ENCODE measurements at regions not wholly inside any gene's neighbourhood (a gene's known extent, or its start where the extent isn't known, plus 50 kb on each side); places are given as distances from the start of the nearest gene placed in this dataset.
"Not testable (repeated sequence)": the region's sequence is repeated elsewhere in the genome, so short reads cannot be mapped to it uniquely, and the experiment has no call there.

GRCh38 chr15:84094720-84095119 is 140.9 kb upstream of the GOLGA6L4 start:
- DNase-seq (ENCODE audit: low spot score) = not testable (repeated sequence)

GRCh38 chr15:84097053-84097452 is 138.5 kb upstream of the GOLGA6L4 start:
- not testable (repeated sequence) for DNase-seq (ENCODE audit: low spot score)

GRCh38 chr15:84098604-84099003 is 137.0 kb upstream of the GOLGA6L4 start:
- no peak for DNase-seq (ENCODE audit: low spot score)

- DNase-seq (ENCODE audit: low spot score) = no peak
These were observed 136.4 kb upstream of the GOLGA6L4 start for GRCh38 chr15:84099181-84099580.

- no peak for DNase-seq (ENCODE audit: low spot score)
These were observed 132.2 kb upstream of the GOLGA6L4 start for GRCh38 chr15:84103345-84103744.

- no peak for DNase-seq (ENCODE audit: low spot score)
These were observed 130.7 kb upstream of the GOLGA6L4 start for GRCh38 chr15:84104853-84105252.

- DNase-seq (ENCODE audit: low spot score) = no peak
These were observed 126.8 kb upstream of the GOLGA6L4 start for GRCh38 chr15:84108728-84109127.

GRCh38 chr15:84111575-84111974 is 124.0 kb upstream of the GOLGA6L4 start:
- DNase-seq (ENCODE audit: low spot score) = no peak

- DNase-seq (ENCODE audit: low spot score) = no peak
These were observed 123.5 kb upstream of the GOLGA6L4 start for GRCh38 chr15:84112025-84112424.

GRCh38 chr15:84113919-84114318 is 121.7 kb upstream of the GOLGA6L4 start:
- no peak for DNase-seq (ENCODE audit: low spot score)

GRCh38 chr15:84114680-84115079 is 120.9 kb upstream of the GOLGA6L4 start:
- not testable (repeated sequence) for DNase-seq (ENCODE audit: low spot score)

- not testable (repeated sequence) for DNase-seq (ENCODE audit: low spot score)
These were observed 116.2 kb upstream of the GOLGA6L4 start for GRCh38 chr15:84119351-84119750.

- not testable (repeated sequence) for DNase-seq (ENCODE audit: low spot score)
These were observed 114.7 kb upstream of the GOLGA6L4 start for GRCh38 chr15:84120903-84121302.

- DNase-seq (ENCODE audit: low spot score) = not testable (repeated sequence)
These were observed 106.9 kb upstream of the GOLGA6L4 start for GRCh38 chr15:84128706-84129105.

GRCh38 chr15:84130098-84130831 is 105.3 kb upstream of the GOLGA6L4 start:
- DNase-seq (ENCODE audit: low spot score) = not testable (repeated sequence)

GRCh38 chr15:84135931-84136456 is 99.6 kb upstream of the GOLGA6L4 start:
- not testable (repeated sequence) for DNase-seq (ENCODE audit: low spot score)

GRCh38 chr15:84142888-84143337 is 92.7 kb upstream of the GOLGA6L4 start:
- DNase-seq (ENCODE audit: low spot score) = peak; percentile 81

- no peak for DNase-seq (ENCODE audit: low spot score)
These were observed 91.7 kb upstream of the GOLGA6L4 start for GRCh38 chr15:84143753-84144314.

GRCh38 chr15:84144946-84145345 is 90.6 kb upstream of the GOLGA6L4 start:
- DNase-seq (ENCODE audit: low spot score) = not testable (repeated sequence)

- DNase-seq (ENCODE audit: low spot score) = not testable (repeated sequence)
These were observed 89.3 kb upstream of the GOLGA6L4 start for GRCh38 chr15:84146299-84146698.

GRCh38 chr15:84147307-84147706 is 88.3 kb upstream of the GOLGA6L4 start:
- not testable (repeated sequence) for DNase-seq (ENCODE audit: low spot score)

GRCh38 chr15:84151205-84151931 is 84.2 kb upstream of the GOLGA6L4 start:
- no peak for DNase-seq (ENCODE audit: low spot score)

All from D341Med (cell line).